Common myeloid progenitor, CD34-positive (primary cell): ENCODE measurements at regions not wholly inside any gene's neighbourhood (a gene's known extent, or its start where the extent isn't known, plus 50 kb on each side); places are given as distances from the start of the nearest gene placed in this dataset.
A peak's percentile ranks its signal among the peaks of the same experiment; 100 is the strongest.
"Not testable (repeated sequence)": the region's sequence is repeated elsewhere in the genome, so short reads cannot be mapped to it uniquely, and the experiment has no call there.

ENCODE experiments used
- CTCF ChIA-PET: fragments of 350-600 bp; sonication (Branson Sonifier 250); formaldehyde crosslinking; loops from one replicate; lab custom pipeline; 2021; ENCODE audit warnings: antibody characterized with exemption; lab: Charles Lee
- POLR2A ChIA-PET: fragments of 350-600 bp; sonication (Branson Sonifier 250); formaldehyde crosslinking; loops from one replicate; lab custom pipeline; 2021; ENCODE audit warnings: antibody characterized with exemption; lab: Charles Lee
- DNase-seq, 3 donors: peaks; one replicate each; pipeline versions ENCODE4 v3.0.0 to v3.0.0-alpha.2; 2013
- H3K27ac ChIP-seq, 2 experiments: 1 replicate in 1 of 2; 2 replicates in 1 of 2; pipeline ENCODE4 v1.7.0; 2013; ENCODE audit warnings: inconsistent platforms in 2 of 2, low read length in 2 of 2, mild to moderate bottlenecking in 2 of 2, low read depth in 1 of 2, moderate library complexity in 1 of 2; ENCODE audit not compliant: severe bottlenecking in 2 of 2, insufficient read depth in 1 of 2, poor library complexity in 1 of 2
- H3K27me3 ChIP-seq, 5 experiments: replicated peaks in 2 of 5; 1 replicate in 3 of 5; 2 replicates in 2 of 5; pipeline versions ENCODE4 v1.6.1 to v1.7.0; 2013; ENCODE audit warnings: low read length in 4 of 5, mild to moderate bottlenecking in 2 of 5, moderate library complexity in 2 of 5, inconsistent platforms in 1 of 5; ENCODE audit not compliant: insufficient read depth in 5 of 5, control insufficient read depth in 4 of 5
- H3K36me3 ChIP-seq, 4 experiments: 1 replicate in 2 of 4; 2 replicates in 2 of 4; pipeline versions ENCODE4 v1.6.1 to v1.7.0; 2013; ENCODE audit warnings: low read length in 3 of 4, control low read depth in 1 of 4, mild to moderate bottlenecking in 1 of 4; ENCODE audit not compliant: control insufficient read depth in 4 of 4, insufficient read depth in 4 of 4
- H3K4me1 ChIP-seq, 4 experiments: 1 replicate in 3 of 4; 2 replicates in 1 of 4; pipeline versions ENCODE4 v1.6.1 to v1.7.1; 2013; ENCODE audit warnings: low read length in 3 of 4, mild to moderate bottlenecking in 3 of 4, control low read depth in 1 of 4, inconsistent platforms in 1 of 4, moderate library complexity in 1 of 4; ENCODE audit not compliant: control insufficient read depth in 4 of 4, insufficient read depth in 4 of 4; ENCODE audit errors: control extremely low read depth in 1 of 4
- H3K4me3 ChIP-seq, 7 experiments: 1 replicate in 4 of 7; 2 replicates in 3 of 7; pipeline versions ENCODE4 v1.5.1 to v1.7.0; 2013; ENCODE audit warnings: mild to moderate bottlenecking in 7 of 7, low read length in 6 of 7, moderate library complexity in 6 of 7, inconsistent platforms in 2 of 7, low read depth in 2 of 7, control low read depth in 1 of 7; ENCODE audit not compliant: insufficient read depth in 4 of 7, control insufficient read depth in 1 of 7; ENCODE audit errors: extremely low read depth in 1 of 7
- H3K9me3 ChIP-seq, 5 experiments: 1 replicate in 4 of 5; 2 replicates in 1 of 5; pipeline versions ENCODE4 v1.6.1 to v1.7.1; 2013; ENCODE audit warnings: low read length in 4 of 5, mild to moderate bottlenecking in 2 of 5, inconsistent platforms in 1 of 5, low read depth in 1 of 5, moderate library complexity in 1 of 5; ENCODE audit not compliant: control insufficient read depth in 4 of 5, insufficient read depth in 2 of 5; ENCODE audit errors: control extremely low read depth in 1 of 5
- WGBS: methylation state at CpG from one replicate; pipeline ENCODE4 v1.1.5; 2013; ENCODE audit not compliant: insufficient coverage; 5-methylcytosine and 5-hydroxymethylcytosine counted together

- Histone ChIP-seq H3K4me3 (no peak overlapping the region), H3K27ac (no peak overlapping the region), H3K9me3 (no peaks in the 10 kb centered on the region), H3K36me3 (no peaks in the 10 kb centered on the region), H3K4me1 (peaks cover 0 to 13% (median 10%) of the 10 kb centered on the region in 4 experiments), H3K27me3 (peaks cover 0 to 1% (median 0%) of the 10 kb centered on the region in 5 experiments)
- ChIA-PET POLR2A (no interaction called here), CTCF (no interaction called here)
- peak in 2 of 3 donors; percentile 37 to 54 for DNase-seq
- WGBS = 64% methylated on average over 9 of the region's 10 CpGs
These were observed 181.8 kb upstream of the PFKP start for GRCh38 chr10:2885288-2886278.

- 43% methylated on average over 1 of the region's 4 CpGs for WGBS
- H3K27ac ChIP-seq, H3K36me3 ChIP-seq, POLR2A ChIA-PET, H3K9me3 ChIP-seq, H3K27me3 ChIP-seq, H3K4me3 ChIP-seq, CTCF ChIA-PET: not testable (repeated sequence)
- peaks cover 0 to 13% (median 10%) of the 10 kb centered on the region in 4 experiments for H3K4me1 ChIP-seq
- DNase-seq = peak in 2 of 3 donors; percentile 16 to 31
These were observed 183.3 kb upstream of the PFKP start for GRCh38 chr10:2883983-2884540.

DNA sequence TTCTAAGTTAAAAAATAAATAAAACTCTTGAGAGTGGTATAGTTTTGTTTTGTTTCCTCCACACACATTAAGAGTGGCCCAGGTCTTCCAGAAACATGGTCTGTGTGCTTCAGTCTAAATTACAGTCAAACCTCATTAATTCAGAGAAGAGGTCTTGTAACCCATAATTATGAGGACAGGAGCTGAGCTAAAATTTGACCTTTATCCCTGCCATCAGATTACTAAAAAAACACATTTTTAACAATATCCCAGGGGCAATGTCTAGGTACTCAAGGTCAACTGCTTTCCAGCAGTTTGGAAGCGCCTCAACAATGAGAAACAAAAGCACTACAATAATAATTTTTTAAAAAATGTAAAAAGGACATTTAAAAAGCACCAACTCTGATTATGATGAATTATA, 184.1 kb upstream of the PFKP start:
- peaks cover 0 to 13% (median 10%) of the 10 kb centered on the region in 4 experiments for H3K4me1 ChIP-seq
- WGBS = no CpG with 5 or more reads among the region's 1 CpG
- no peak overlapping the region for H3K27ac ChIP-seq
- H3K4me3 ChIP-seq = no peak overlapping the region
- ChIA-PET POLR2A (no interaction called here), CTCF (no interaction called here)
- no peaks in the 10 kb centered on the region for H3K36me3 ChIP-seq
- H3K9me3 ChIP-seq = no peaks in the 10 kb centered on the region
- peaks cover 0 to 3% (median 1%) of the 10 kb centered on the region in 5 experiments for H3K27me3 ChIP-seq
- DNase-seq = no peak

GRCh38 chr10:2882628-2883027, 184.7 kb upstream of the PFKP start:
- POLR2A ChIA-PET = no interaction called here
- peaks cover 0 to 3% (median 1%) of the 10 kb centered on the region in 5 experiments for H3K27me3 ChIP-seq
- DNase-seq = no peak
- no peaks in the 10 kb centered on the region for H3K36me3 ChIP-seq
- no peaks in the 10 kb centered on the region for H3K9me3 ChIP-seq
- 70% methylated on average over 6 of the region's 9 CpGs for WGBS
- CTCF ChIA-PET = no interaction called here
- no peak overlapping the region for H3K4me3 ChIP-seq
- H3K27ac ChIP-seq = no peak overlapping the region
- peaks cover 0 to 13% (median 10%) of the 10 kb centered on the region in 4 experiments for H3K4me1 ChIP-seq

- 84% methylated on average over 6 of the region's 6 CpGs for WGBS
These were observed 185.4 kb upstream of the PFKP start for GRCh38 chr10:2881720-2882620.

DNA sequence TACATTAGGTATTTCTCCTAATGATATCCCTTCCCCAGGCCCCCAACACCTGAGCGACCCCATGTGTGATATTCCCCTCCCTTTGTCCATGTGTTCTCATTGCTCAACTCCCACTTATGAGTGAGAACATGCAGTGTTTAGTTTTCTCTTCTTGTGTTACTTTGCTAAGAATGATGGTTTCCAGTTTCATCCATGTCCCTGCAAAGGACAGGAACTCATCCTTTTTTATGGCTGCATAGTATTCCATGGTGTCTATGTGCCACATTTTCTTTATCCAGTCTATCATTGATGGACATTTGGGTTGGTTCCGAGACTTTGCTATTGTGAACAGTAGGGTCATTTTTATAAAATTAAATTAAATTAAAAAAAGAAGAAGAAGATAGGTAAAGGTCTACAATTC, 187.3 kb upstream of the PFKP start:
- H3K27me3 ChIP-seq, H3K4me3 ChIP-seq, CTCF ChIA-PET, H3K4me1 ChIP-seq, DNase-seq, POLR2A ChIA-PET, H3K9me3 ChIP-seq, H3K27ac ChIP-seq, H3K36me3 ChIP-seq: not testable (repeated sequence)
- no CpG with 5 or more reads among the region's 2 CpGs for WGBS

More at GRCh38 chr10:2881720-2882620, 185.4 kb upstream of the PFKP start:
- H3K4me1 ChIP-seq = peaks cover 0 to 13% (median 9%) of the 10 kb centered on the region in 4 experiments
- CTCF ChIA-PET = no interaction called here
- no peaks in the 10 kb centered on the region for H3K36me3 ChIP-seq
- POLR2A ChIA-PET = no interaction called here
- no peak overlapping the region for H3K27ac ChIP-seq
- no peaks in the 10 kb centered on the region for H3K9me3 ChIP-seq
- DNase-seq = no peak
- no peak overlapping the region for H3K4me3 ChIP-seq
- H3K27me3 ChIP-seq = peaks cover 0 to 3% (median 1%) of the 10 kb centered on the region in 5 experiments
